A673 (cell line): ENCODE measurements at regions not wholly inside any gene's neighbourhood (a gene's known extent, or its start where the extent isn't known, plus 50 kb on each side); places are given as distances from the start of the nearest gene placed in this dataset.

Experiments
- EZH2 ChIP-seq: fragments of 200-600 bp; sonication (generic); IDR thresholded peaks from 2 replicates; pipeline ENCODE4 v1.6.1; 2017; ENCODE audit warnings: borderline replicate concordance, low read depth, mild to moderate bottlenecking, mixed read lengths, antibody characterized with exemption, low read length; ENCODE audit not compliant: poor library complexity, severe bottlenecking
- TF ChIP-seq, protein P1 (sequence below): fragments of 300-800, 200-600 bp; sonication (generic); conservative IDR thresholded peaks from 2 replicates; pipeline ENCODE4 v1.5.1; 2017; ENCODE audit warnings: low read depth, mild to moderate bottlenecking, antibody characterized with exemption, low read length, moderate library complexity, mixed read lengths

DNA sequence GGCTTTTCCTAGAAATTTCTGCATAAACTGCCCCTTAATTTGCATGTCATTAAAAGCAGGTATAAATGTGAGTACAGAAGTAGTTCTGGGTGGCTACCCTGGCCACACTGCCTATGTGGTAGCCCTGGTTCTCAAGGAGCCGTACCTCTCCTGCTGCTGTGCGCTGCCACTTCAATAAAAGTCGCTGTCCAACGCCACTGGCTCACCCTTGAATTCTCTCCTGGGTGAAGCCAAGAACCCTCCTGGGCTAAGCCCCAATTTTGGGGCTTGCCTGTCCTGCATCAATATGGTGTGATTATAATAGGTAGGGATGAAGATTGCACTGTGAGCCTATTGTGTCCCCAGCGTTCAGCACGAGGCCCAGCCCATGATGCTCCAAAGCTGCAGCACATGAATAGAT lies 65.6 kb upstream of the C1orf174 start:
- TF ChIP-seq, protein P1, sequence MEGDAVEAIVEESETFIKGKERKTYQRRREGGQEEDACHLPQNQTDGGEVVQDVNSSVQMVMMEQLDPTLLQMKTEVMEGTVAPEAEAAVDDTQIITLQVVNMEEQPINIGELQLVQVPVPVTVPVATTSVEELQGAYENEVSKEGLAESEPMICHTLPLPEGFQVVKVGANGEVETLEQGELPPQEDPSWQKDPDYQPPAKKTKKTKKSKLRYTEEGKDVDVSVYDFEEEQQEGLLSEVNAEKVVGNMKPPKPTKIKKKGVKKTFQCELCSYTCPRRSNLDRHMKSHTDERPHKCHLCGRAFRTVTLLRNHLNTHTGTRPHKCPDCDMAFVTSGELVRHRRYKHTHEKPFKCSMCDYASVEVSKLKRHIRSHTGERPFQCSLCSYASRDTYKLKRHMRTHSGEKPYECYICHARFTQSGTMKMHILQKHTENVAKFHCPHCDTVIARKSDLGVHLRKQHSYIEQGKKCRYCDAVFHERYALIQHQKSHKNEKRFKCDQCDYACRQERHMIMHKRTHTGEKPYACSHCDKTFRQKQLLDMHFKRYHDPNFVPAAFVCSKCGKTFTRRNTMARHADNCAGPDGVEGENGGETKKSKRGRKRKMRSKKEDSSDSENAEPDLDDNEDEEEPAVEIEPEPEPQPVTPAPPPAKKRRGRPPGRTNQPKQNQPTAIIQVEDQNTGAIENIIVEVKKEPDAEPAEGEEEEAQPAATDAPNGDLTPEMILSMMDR = no peak
- no peak for TF ChIP-seq EZH2
